NCI-H2029 treated with DMSO at 0.1 percent for 48 hours (cell line): ENCODE measurements at regions not wholly inside any gene's neighbourhood (a gene's known extent, or its start where the extent isn't known, plus 50 kb on each side); places are given as distances from the start of the nearest gene placed in this dataset.
"Not testable (repeated sequence)": the region's sequence is repeated elsewhere in the genome, so short reads cannot be mapped to it uniquely, and the experiment has no call there.

Experiments
- DNase-seq: peaks from one replicate; lab custom pipeline; 2025; lab: John Stamatoyannopoulos, UW

DNA sequence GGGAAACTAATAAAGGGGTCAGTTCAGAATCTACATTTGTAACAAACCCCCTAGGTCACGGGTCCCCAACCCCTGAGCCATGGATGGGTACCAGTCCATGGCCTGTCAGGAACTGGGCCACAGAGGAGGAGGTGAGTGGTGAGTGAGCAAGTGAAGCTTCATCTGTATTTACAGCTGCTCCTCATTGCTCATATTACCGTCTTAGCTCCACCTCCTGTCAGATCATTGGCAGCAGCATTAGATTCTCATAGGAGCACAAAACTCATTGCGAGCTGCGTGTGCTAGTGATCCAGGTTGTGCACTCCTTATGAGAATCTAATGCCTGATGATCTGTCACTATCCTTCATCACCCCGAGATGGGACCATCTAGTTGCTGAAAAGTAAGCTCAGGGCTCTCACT is 88.4 kb upstream of the MPP7 start:
- DNase-seq, result no peak

DNA sequence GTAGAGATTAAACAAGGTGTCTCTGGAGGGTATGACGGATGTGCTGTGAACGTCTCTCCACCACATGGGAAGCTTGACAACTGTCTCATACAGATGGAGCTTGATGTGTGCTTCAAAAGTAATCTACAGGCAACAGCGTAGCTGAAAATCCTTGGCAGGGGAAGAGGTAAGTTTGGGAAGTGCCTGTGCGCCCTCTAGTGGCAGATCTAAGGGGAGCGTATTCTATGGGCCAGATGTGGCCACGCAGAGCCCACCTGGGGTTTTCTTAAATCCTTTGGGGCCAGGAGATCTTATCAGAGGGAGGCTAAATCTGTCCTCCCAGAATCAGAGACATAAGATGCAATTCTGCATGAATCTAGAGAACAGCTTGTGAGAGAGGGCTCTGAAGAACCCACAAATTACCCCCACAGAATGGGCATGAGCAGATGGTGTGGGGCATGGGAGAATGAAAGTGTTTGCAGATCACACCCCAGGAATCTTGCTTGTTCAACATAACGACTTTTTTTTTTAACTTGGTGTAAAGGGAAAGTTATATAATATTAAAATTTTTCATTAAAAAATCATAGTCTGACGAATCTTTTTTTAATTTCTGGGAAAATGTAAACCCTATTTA is 91.2 kb upstream of the MPP7 start:
- DNase-seq, result peak; percentile 7

DNA sequence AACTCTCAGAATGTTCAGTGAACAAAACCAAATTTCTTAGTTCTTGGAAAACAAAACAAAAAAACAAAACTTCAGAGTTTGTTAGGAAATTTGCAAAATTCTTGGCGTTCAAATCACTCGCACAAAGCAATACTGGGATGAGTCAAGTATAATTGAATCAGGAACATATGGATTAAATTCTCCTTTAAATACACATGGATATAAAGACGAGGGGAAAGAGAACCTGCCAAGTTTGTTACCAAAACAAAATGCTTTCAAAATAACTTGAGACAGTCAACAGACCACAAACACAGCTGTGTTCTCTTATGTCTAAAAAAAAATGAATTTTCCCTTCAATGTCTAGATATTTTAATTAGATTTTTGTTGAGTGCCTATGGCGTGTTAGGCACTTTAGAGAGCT is 93.5 kb upstream of the MPP7 start:
- DNase-seq, result no peak

DNA sequence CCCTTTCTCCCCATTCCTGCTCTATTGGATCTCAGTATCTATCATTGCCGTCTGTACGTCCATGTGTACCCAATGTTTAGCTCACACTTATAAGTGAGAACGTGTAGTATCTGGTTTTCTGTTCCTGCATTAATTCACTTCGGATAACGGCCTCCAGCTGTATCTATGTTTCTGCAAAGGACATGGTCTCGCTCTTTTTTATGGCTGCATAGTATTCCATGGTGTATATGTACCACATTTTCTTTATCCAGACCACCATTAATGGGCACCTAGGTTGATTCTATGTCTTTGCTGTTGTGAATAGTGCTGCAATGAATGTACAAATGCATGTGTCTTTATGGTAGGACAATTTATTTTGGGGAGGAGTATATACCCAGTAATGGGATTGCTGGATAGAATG is 94.4 kb upstream of the MPP7 start:
- DNase-seq, result no peak

DNA sequence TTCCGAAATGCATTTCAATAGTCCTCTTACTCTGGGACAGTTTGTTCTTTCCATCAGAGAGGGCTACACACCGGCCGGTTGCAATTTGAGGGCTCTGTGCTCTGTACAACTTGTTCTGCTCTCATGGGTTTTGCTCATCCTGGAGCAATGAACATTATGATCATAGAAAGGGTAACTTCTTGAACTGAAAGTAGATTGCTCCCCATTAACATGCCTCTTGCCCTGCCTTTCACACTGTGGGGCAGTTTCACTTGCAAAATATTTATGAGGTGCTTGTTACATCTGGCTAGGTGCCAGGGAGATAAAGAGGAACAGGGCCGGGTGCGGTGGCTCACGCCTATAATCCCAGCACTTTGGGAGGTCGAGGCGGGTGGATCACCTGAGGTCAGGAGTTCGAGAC is 97.3 kb upstream of the MPP7 start:
- no peak for DNase-seq

DNA sequence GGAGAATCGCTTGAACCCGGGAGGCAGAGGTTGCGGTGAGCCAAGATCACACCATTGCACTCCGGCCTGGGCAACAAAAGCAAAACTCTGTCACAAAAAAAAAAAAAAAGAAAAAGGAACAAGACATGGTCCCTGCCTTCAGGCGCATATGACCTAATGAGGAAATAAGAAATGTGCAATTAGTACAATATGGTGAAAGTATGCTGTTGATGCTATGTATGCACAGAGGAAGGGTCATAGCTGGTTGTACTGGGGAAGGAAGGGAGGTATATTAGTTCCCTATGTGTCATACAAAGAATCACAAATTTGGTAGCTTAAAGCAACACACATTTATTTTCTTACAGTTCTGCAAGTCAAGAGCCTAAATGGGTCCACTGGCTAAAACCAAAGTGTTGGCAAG is 97.8 kb upstream of the MPP7 start:
- no peak for DNase-seq

DNA sequence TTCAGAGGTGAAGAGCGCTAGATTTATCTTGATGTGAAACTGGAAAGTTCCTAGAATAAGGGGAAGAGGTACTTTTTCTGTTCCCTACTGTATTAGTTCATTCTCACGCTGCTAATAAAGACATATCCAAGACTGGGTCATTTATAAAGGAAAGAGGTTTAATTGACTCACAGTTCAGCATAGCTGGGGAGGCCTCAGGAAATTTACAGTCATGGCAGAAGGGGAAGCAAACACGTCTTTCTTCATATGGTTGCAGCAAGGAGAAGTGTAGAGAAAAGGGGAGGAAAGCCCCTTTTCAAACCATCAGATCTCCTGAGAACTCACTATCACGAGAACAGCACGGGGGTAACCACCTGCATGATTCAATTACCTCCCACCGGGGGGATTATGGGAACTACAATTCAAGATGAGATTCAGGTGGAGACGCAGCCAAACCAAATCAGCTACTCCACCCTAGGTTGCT is 99.8 kb upstream of the MPP7 start:
- DNase-seq, result not testable (repeated sequence)

DNA sequence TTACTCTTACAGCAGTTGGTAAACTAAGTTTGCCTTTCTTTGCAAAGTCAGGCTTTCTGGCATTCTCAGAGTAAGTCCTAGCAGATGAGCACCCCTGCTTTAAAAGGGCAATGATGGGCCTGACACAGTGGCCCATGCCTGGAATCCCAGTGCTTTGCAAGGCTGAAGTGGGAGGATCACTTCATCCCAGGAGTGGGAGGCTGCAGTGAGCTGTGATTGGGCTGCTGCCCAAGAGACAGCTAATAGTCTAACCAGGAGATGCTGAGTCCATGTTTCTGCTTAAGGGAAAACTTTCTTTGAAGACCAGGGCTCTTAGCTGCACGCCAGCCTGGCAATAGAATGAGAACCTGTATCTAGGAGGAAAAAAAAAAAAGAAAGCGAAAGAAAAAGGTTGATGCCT is 100.2 kb upstream of the MPP7 start:
- DNase-seq, result no peak

DNA sequence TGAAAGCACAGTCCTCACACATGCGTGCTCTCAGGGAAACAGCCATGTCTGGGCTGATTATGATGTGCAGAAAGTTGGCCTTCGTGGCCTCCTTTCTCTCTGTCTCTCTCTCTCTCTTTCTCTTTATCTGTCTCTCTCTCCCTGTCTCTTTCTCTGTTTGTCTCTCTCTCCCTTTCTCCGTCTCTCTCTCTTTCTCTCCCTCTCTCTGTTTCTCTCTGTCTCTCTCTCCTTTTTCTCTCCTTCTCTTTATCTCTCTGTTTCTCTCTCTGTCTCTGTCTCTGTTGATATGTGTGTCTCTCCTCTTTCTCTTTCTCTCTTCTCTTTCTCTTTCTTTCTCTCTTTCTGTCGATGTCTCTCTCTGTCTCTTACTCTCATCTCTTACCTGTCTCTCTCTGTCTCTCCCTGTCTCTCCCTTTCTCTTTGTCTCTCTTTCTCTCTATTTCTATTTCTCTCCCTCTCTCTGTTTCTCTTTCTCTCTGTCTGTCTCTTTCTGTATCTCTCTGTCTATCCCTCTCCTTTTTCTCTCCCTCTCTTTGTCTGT is 105.4 kb upstream of the MPP7 start:
- no peak for DNase-seq

DNA sequence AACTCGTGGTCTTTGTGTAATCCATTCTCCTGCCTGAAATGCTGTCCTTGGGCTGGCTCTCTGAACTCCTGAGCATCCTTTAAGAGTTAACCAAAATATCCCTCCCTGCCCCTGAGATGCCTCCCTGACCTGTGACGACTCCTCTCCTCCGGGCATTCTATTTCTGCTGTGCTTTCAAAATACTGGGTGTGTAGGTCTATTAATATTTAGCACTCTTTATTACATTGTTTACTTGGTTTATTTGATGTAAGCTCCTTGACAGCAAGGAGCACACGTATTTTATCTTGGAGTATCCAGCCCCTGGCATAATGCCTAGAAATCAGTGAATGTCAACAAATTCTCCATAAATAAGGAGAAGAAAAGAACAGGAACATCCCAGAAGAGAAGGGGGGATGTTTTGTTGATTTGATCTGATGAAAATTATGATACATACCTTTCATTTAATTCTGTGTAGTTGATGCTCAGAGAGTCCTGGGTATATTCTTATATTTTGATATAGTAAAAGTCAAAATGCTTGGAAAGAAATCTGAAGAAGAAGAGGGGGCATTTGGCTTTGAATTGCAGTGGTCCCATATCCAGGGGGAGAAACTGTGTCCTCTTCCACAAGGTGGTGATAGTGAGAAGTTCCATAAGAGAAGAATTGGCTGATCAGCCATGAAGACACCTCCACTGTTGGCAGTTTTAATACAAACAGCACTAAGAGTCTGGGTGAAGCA is 107.7 kb upstream of the MPP7 start:
- no peak for DNase-seq

DNA sequence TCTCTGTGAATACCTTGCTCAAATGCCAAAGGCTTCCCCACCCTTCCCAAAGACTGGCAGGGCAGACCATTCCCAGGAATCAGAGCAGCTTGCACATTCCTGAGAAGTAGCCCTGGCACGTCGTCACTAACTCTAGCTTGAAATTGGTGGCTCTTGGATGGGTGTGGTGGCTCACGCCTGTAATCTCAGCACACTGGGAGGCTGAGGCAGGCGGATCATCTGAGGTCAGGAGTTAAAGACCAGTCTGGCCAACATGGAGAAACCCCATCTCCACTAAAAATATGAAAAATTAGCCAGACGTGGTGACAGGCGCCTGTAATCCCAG is 108.2 kb upstream of the MPP7 start:
- no peak for DNase-seq

DNA sequence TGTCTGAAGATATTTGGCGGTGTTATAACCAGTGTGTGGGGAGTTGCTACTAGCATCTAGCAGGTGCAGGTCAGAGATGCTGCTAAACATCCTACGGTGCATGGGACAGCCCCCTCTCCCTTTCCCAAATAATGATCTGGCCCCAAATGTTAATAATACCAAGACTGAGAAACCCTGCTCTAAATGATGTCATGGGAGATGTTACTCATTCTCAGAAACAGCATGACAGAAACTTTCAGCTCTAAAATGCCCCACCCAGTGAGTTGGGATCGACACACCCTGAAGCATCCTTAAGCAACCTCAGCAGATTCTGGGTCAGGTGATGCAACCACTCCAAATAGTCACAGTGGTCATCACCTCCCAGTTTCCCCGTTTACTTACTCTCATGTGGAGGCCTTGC is 108.8 kb upstream of the MPP7 start:
- no peak for DNase-seq

DNA sequence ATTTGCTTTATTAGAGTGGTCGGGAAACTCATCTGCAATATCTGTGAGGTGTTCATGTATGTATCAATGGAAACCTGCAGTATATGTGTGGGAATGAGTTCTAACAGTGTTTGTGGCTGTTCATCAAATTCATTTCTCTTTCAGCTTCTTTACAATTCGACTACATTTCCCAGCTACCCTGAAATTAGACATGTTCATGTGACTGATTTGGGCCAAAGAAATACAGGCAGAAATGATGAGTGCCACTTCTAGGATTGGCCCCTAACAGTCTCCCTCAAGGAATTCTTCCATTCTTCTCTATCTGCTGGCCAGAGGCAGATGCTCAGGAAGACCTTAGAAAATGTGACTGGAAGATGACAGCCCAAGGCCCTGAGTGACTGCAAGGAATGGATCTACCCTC is 114.8 kb upstream of the WAC start:
- DNase-seq, result no peak

DNA sequence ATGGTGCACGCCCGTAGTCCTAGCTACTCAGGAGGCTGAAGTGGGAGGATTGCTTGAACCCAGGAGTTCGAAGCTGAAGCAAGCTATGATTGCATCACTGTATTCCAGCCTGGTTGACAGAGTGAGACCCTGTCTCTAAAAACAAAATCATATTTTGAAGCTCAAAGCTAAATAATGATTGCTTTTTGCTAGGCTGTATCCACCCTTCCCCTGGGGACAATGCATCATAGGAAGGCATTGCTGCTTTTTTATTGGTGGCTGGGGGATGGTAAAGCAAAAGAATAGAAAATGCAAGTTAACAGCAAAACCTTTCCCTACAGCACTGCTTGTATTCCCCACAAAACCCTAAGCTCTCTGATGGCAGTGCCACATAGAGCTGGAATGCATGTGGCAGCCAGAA is 107.5 kb upstream of the WAC start:
- no peak for DNase-seq

DNA sequence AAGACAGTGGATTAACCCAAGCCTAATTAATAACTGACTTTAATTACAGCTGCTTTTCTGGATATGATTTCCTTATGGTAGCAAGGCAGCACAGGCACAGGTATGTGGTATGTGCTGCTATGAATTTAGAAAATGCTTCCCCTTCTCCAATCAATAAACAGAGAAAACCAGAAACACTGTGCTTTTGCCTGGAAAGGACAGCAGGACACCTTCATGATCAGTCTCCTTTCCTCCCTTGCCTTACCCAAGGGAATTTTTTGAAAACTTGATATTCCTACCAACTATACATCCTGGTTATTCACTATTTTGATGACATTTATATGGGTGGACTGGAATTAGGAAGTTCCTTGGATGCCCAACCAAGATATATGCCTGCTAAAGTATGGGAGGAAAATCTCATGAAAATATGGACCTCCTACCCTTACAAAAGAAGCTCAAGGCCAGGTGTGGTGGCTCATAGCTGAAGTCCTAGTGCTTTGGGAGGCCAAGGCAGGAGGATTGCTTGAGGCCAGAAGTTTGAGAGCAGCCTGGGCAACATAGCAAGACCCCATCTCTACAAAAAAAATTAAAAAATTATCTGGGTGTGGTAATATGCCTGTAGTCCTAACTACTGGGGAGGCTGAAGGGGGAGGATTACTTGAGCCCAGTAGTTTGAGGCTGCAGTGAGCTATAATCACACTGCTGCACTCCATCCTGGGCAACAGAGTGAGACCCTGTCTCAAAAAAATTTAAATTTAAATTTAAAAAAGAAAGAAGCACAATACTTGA is 106.3 kb upstream of the WAC start:
- DNase-seq, result no peak

DNA sequence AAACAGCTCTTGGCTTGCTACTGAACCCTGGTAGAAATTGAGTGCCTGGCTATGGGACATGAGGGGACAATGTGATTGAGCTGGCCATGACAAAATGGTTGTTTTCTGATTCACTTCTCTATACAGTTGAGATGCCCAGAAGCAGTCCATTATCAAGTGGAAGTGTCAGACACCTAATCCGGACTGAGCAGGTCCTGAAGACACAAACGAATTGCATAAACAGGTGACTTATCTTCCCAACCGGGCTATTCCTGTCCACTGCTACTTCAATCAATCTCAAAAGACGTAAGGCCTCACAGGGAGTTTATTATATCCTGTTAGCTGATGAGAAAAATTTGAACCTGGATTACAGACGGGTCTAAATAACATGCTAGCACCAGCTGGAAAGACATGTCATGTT is 105.5 kb upstream of the WAC start:
- DNase-seq, result no peak

DNA sequence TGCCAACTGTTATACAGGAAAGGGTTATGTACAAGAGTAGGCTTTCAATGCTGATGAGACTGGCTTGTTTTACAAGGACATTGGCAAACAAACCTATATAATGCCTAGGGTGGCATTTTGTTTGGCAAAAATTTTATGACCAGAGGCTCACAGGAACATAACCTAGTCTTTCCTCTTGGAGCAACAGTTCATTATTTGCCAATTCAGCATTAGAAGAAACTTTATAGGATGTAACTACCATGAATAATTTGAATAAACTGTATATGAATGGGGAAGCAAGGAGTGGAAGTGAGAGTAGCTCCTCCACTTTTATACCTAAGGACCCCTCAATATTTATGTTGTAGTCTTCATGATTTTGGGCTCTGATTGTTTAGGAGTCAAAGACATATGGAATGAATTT is 103.9 kb upstream of the WAC start:
- DNase-seq, result no peak

DNA sequence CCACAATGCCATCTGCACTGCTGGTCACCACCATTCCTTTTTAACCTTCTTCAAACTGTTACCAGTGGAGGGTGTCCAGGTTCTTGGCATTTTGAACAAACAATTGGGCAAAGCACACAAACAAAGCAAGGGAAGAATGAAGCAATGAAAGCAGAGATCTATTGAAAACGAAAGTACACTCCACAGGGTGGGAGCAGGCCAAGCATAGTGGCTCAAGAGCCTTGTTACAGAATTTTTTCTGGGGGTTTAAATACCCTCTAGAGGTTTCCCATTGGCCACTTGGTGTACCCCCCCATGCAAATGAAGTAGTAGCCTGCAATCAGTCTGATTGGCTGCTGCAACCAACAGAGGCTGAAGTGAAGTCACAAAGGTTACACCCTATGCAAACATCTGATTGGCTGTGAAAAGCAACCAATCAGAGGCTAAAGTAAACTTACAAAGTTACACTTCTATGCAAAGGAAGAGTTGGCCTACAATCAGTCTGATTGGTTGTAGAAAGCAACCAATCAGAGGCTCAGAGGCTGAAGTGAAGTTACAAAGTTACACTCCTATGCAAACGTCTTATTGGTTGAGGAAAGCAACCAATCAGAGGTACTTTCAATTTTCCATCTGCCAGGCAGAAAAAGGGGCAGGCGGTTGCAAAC is 103.2 kb upstream of the WAC start:
- DNase-seq, result no peak

DNA sequence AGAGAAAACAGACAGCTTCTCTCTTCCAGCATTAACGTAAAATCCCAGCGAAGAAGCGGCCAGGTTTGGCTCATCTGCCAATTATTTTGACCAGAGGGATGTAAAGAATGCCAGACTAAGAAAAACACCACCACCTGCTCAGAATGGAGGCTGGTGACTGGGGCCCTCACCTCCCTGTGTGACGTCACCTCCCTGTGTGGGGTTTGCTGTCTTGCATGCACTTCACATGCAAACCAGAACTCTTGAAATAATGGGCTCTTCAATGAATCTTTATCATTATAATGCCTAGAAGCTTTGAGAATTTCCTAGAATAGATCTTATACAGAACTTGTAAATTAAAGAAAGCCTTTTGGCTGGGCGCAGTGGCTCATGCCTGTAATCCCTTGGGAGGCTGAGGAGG is 101.8 kb upstream of the WAC start:
- DNase-seq, result no peak

DNA sequence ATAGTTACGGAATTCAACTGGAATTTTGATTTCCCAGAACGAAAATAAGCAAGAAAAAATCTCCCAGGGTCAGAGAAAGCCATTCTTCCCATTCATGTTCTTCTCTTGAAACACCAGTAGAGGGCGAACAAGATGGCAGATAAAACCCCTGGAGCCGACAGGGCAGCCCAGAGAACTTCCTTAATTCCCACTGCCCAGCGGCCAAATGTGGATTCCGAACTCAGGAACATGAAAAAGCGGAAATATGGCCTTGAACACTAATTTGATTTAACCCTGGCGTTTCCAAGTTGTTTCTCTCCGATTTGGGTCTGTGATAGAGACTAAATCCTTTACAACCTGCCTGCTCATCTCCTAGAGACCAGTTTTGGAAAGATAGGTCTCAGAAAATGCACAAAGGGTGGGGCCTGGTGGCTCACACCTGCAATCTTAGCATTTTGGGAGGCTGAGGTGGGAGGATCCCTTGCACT is 100.7 kb upstream of the WAC start:
- DNase-seq, result peak; percentile 38

DNA sequence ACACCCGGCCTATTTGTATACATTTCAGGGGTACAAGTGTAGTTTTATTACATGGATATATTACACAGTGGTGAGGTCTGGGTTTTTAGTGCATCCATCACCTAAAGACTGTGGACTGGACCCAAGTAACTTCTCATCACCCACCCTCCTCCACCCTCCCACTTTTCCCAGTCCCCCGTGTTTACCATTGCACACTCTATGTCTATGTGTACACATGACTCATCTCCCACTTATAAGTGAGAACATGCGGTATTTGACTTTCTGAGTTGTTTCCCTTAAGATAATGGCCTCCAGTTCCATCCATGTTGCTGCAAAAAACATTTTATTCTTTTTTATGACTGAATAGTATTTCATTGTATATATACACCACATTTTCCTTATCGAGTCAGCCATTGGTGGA is 98.9 kb upstream of the WAC start:
- DNase-seq, result no peak

DNA sequence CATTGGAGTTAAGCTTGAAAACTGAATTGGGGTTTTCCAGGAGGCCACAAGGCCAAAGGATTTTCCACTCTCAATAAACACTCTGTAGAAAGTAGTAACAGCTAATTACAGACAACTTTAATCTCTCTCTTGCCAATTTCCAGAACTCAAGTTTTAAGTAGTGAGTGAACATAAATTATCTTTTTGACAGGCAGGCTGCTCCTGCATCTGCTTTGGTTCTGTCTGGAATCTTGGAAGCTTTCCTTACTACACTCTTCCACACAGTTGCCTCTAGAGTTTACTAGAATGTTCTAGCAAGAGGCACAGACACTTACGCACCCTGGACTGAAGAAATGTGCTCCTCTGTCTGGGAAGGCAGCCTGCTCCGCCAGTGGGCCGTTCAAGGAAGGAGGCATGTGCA is 90.5 kb upstream of the WAC start:
- DNase-seq, result no peak

DNA sequence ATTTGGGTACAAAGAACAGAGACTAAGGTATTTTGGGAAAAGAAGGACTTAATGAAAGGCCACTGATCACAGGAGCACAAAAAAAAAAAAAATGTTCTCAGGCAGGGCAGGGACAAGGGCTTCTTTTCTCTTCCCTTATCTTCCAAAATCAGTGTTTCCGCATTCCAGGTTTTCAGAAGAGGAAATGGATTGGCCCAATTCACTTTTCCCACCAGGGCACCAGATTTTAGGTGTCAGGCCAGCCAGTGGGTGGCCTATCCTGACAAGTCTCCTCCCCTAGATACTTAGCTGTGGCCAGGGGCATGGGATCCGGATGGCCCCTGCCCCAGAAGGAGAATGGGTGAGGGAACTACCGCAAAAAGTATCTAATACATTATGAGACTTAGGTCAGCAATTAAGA is 88.9 kb upstream of the WAC start:
- no peak for DNase-seq
